Adrenal gland (tissue), 5 donors: ENCODE measurements at regions not wholly inside any gene's neighbourhood (a gene's known extent, or its start where the extent isn't known, plus 50 kb on each side); places are given as distances from the start of the nearest gene placed in this dataset.

Source experiments
- POLR2A ChIP-seq, 2 donors: fragments of 450-650 bp; IDR thresholded peaks; one replicate each; pipeline ENCODE4 v1.6.1; 2017; ENCODE audit warnings: antibody characterized with exemption in 2 of 2, mild to moderate bottlenecking in 2 of 2, moderate library complexity in 1 of 2
- TF ChIP-seq, protein P1 (sequence below), 6 experiments: fragments of 450-650 bp in 4 of 6; fragments of 200-600 bp in 2 of 6; sonication (generic) in 1 of 6; IDR thresholded peaks; 1 replicate in 5 of 6; 2 replicates in 1 of 6; pipeline versions ENCODE4 v1.5.1 to v1.8.0; 2016 to 2021; ENCODE audit warnings: antibody characterized with exemption in 6 of 6, mild to moderate bottlenecking in 2 of 6, moderate library complexity in 1 of 6
- donor health status: DM: no; HTN: no; CAD: no.

DNA sequence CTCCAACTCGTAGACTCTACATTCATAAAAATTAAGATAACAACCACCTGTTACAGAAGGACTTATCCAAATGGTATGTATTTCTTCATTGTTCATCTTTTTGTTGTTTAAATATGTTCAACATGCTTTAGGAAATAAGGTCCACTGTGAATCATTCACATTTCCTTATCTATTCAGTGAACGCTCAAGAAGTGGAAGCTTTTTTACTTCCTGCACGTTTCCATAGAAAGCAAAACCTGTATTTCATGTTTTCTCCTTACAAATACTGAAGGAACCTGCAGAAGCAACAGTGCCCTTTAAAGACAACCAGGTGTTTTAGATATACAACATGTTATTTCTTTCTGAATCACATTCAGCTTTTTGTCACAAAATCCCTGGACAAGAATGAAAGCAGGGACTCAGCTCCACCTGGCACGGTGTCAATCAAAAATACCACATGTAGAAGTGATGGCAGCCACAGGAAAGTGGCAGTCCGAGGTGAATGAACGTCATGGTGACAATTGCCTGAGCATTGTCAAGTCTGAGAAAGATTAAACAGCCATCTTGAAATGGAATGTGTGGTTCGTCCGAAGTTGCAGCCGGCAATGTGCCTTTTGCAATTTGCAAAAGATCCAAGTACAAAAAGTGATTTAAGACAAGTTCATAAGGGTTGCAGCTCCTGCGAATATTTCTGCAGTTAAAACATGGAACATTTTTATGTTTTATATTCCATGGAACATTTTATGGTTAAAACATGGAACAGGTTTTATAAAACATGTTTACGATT lies 66.7 kb upstream of the RIPOR2 start:
- no peak for TF ChIP-seq POLR2A (IDR thresholded peaks at IDR 0.05)
- TF ChIP-seq, protein P1, sequence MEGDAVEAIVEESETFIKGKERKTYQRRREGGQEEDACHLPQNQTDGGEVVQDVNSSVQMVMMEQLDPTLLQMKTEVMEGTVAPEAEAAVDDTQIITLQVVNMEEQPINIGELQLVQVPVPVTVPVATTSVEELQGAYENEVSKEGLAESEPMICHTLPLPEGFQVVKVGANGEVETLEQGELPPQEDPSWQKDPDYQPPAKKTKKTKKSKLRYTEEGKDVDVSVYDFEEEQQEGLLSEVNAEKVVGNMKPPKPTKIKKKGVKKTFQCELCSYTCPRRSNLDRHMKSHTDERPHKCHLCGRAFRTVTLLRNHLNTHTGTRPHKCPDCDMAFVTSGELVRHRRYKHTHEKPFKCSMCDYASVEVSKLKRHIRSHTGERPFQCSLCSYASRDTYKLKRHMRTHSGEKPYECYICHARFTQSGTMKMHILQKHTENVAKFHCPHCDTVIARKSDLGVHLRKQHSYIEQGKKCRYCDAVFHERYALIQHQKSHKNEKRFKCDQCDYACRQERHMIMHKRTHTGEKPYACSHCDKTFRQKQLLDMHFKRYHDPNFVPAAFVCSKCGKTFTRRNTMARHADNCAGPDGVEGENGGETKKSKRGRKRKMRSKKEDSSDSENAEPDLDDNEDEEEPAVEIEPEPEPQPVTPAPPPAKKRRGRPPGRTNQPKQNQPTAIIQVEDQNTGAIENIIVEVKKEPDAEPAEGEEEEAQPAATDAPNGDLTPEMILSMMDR (IDR thresholded peaks at IDR 0.05), result no peak
